DMS114 treated with DMSO at 0.1 percent for 48 hours (cell line): ENCODE measurements at regions not wholly inside any gene's neighbourhood (a gene's known extent, or its start where the extent isn't known, plus 50 kb on each side); places are given as distances from the start of the nearest gene placed in this dataset.
"Not testable (repeated sequence)": the region's sequence is repeated elsewhere in the genome, so short reads cannot be mapped to it uniquely, and the experiment has no call there.

Source experiments
- DNase-seq: peaks from one replicate; lab custom pipeline; 2025; ENCODE audit not compliant: unreplicated experiment; lab: John Stamatoyannopoulos, UW

GRCh38 chr5:53405396-53405795, 75.0 kb upstream of the FST start:
- DNase-seq, result no peak

DNA sequence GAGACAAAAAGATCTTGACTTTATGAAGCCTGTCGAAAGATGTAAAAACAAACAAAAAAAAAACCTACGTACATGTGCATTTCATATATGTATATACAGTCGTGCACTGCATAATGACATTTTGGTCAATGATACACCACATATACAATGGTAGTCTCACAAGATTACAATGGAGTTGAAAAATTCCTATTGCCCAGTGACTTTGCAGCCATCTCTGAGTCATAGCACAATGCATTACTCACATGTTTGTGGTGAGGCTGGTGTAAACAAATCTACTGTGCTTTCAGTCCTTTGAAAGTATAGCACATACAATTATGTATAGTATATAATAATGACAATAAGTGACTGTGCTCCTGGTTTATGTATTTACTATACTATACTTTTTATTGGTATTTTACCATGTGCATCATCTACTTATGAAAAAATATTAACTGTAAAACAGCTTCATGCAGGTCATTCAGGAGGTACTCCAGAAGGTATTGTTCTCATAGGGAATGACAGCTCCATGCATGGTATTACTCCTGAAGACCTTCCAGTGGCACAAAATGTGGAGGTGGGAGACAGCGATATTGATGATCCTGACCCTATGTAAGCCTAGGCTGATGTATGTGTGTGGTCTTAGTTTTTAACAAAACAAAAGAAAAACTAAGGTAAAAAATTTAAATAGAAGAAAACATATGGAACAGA, 73.7 kb upstream of the FST start:
- DNase-seq, result no peak

DNA sequence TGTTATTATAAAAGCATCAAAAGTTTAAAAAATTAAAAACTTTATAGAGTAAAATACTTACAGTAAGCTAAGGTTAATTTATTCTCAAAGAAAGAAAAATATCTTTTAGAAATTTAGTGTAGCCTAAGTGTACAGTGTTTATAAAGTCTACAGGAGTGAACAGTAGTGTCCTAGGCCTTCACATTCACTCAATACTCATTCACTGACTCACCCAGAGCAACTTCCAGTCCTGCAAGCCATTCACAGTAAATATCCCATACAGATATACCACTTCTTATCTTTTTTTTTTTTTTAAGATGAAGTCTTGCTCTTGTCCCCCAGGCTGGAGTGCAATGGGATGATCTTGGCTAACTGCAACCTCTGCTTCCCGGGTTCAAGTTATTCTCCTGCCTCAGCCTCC, 73.1 kb upstream of the FST start:
- DNase-seq, result no peak

DNA sequence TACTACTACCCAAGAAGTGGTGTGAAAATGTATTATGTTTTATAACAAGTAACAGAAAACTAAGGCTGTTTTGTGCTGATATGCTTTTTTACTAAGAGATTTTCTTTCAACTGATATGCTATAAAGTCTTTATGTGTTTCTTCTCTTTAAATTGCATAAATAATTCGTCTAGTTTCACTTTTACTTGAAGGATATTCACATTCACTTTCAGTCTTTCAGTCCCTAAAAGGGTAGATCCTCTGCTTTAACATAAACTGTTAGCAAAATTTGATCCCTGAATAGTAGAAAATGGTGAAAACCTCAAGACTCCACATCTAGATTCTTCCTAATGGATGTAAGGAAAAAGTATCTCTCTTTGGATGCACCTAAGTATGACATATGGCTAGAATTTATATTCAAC, 69.0 kb upstream of the FST start:
- no peak for DNase-seq

DNA sequence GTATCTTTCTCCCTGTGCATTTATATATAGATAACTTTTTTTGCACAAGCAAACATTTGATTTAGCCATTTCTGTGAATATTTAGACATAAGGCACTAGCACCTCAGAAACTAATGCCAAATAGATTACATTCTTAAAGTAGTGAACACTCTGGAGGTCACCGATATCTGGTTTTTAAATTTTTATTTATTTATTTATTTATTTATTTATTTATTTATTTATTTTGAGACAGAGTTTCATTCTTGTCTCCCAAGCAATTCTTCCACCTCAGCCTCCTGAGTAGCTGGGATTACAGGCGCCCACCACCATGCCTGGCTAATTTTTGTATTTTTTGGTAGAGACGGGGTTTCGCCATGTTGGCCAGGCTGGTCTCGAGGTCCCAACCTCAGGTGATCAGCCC, 67.9 kb upstream of the FST start:
- DNase-seq, result not testable (repeated sequence)

GRCh38 chr5:53416144-53416738, 64.2 kb upstream of the FST start:
- no peak for DNase-seq

DNA sequence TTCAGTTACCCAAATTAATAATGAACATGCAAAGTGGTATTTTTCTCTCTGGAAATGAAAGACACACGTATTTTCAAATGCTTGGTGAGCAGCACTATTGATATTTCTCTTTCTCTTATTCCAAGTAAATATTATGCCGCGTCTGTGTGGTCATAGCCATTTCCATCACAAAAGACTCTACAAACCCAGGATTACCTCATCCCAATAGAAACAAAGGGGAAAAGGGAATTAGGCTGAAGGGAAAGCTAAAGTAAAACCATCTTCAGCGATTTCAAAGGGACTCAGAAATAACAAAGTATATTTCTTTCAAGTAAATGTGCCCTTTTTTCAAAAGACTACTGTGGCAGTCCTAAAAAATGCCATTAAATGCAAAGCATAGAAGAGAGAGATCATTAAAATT, 62.0 kb upstream of the FST start:
- DNase-seq, result no peak

GRCh38 chr5:53418826-53419658, 61.4 kb upstream of the FST start:
- no peak for DNase-seq

- DNase-seq, result no peak
Measured at GRCh38 chr5:53422539-53422938, 57.9 kb upstream of the FST start.

DNA sequence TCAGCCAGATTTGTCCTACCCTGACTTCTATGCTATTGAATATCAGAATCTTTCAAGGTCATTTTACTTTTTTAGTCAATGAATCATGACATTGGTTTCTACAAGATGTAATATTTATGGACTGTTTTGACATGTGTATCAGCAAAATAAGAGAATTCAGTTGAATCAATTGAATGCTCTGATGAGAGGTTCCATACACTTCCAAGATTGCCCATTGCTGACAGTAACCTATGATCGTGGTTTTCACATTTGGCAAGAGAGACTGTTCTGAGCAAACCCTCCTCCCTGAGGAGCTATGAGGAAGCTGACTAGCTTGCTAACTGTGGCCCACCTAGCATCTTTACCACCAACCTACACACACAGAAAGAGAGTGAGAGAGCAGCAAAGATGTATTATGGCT, 56.7 kb upstream of the FST start:
- no peak for DNase-seq

- no peak for DNase-seq
Measured at GRCh38 chr5:53424686-53425615, 55.5 kb upstream of the FST start.

DNA sequence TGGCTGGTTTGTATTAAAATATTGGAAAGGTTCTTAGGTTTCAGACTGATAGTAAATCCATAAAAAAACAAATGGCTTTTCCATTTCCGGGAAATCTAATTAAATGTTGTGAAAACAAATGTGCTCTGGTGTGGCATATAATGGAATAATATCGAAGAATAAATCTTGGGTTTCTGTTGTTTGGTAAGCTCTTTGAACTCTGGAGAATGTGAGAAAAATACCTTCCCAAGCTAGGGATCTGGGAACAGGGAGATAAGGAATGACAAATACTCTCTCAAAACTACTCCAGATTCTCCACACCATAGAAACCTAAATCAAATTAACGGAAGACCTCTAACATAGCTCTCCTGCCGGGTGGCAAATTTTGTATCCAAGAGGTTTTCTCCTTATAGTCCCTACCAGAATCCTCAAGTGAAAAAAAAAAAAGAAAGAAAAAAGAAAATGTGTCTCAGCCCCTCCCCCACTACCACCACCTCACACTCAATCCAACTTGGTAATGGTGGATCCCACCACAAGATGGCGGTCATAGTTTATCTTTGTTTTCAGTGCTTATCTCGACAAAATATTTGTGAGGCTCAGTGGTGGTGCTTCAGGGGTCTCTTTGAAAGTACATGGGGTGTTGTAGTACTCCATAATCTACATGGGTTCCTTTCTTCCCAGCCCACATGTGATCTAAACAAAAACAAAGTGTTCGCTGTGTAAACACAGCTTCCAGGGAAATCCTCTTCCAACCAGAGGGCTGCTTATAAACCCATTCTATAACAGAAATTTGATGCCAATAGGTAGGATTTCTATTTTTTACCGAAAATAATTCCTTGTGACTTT, 54.5 kb upstream of the FST start:
- DNase-seq, result no peak

- no peak for DNase-seq
Measured at GRCh38 chr5:53426512-53426830, 54.0 kb upstream of the FST start.

DNA sequence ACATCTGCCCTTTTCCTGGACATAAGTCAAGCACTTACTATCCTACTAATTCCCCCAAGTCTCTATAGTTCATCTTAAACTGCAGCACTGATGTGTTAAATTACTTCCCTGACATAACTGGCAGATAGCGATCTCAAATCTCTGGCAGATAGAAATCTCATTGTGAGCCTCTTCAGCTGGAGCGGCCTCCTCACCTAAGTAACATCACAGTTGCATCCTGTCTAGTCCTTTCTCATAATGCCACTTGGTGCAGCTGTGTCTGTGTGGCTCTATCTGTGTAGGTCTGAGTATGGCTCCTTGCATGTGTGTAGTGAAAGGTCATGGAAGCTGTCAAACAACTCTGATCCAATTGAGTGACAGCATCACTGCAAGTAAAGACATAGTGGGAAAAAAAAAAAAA, 53.6 kb upstream of the FST start:
- no peak for DNase-seq

DNA sequence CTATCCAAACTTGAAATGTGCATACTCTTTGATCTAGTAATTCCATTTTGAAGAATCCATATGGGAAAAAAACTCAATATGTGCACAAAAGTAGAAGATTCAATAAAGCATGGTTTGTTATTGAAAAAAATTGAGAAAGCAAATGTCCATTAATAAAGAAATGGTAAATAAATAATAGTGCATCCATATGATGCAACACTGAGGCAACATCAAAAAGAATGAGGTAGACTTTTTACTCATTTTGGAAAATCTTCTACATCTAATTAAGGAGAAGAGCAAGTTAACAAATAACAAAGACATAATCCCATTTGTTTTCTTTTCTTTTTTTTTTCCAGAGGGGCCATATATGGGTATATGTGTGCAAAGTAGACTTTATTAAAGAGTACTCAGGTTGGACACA, 52.5 kb upstream of the FST start:
- DNase-seq, result no peak

- DNase-seq, result no peak
Measured at GRCh38 chr5:53429706-53430105, 50.7 kb upstream of the FST start.

DNA sequence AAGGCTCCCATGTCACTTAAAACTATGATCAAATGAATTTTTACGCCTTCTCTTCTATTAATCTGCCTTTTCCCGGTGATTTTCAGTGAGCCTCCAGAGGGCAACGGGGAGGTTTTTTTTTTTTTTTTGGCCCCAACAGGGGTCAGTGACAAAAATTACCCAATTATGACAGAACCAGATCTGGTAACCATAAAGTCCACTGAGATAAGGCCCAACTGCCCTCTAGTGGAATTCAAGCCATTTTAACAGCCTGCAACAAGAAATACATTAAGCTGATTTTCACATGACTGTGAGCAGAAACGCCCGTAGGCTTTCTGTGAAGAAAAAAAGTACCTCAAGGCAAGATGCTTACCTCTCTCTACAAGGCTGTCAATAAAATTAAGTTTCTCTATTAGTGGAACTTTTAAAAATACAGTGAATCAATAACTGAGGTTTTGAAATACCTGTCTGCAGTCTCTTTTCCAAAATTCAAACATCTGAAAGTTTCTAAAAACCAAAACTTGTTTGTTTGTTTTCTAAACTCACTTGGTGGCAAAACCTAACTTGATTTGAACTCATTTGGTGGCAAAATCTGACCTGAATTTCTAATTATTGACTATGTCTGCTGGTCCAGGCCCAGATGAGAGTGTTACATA, 49.7 kb upstream of the FST start:
- no peak for DNase-seq
